Embryonic facial prominence (tissue), 1 donor: ENCODE measurements at regions not wholly inside any gene's neighbourhood (a gene's known extent, or its start where the extent isn't known, plus 50 kb on each side); places are given as distances from the start of the nearest gene placed in this dataset.

Source experiments
- DNase-seq: peaks from one replicate; pipeline ENCODE4 v3.0.0-alpha.2; 2016; ENCODE audit errors: extremely low spot score

GRCh38 chr12:75974323-75975187 is 57.0 kb downstream of the PHLDA1 start:
- DNase-seq: no peak

DNA sequence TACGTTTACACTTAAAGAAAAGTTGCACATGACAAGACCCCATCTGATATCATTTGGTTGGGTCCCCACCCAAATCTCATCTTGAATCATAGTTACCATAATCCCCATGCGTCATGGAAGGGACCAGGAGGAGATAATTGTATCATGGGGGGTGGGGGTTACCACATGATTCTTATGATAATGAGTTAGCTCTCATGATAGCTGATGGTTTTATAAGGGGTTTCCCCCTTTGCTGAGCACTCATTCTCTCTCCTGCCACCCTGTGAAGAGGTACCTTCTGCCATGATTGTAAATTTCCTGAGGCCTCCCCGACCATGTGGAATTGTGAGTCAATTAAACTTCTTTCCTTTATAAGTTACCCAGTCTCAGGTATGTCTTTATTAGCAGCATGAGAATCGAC is 60.3 kb downstream of the PHLDA1 start:
- no peak for DNase-seq

- no peak for DNase-seq
Observed at GRCh38 chr12:75970310-75970709, 61.3 kb downstream of the PHLDA1 start.

GRCh38 chr12:75969768-75970167 is 61.8 kb downstream of the PHLDA1 start:
- DNase-seq: no peak

DNA sequence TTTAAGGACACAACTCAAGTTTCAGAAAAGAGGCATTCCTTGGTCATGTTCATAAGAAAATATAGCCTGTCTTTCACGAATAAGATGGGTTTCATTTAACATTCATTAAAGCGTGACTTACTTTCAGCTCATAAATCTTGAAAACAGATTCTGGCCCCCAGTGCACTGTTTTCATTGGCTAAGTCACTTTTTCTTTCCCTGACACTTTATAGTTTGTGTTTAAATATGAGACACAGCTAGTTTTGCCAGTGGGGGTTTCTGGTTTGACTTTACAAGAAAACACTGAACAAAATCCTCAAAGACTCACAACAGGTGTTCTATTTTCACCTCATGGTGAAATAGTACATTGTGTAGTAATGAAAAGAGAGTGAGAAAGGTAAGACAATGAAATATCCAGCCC is 65.9 kb downstream of the PHLDA1 start:
- DNase-seq: no peak

DNA sequence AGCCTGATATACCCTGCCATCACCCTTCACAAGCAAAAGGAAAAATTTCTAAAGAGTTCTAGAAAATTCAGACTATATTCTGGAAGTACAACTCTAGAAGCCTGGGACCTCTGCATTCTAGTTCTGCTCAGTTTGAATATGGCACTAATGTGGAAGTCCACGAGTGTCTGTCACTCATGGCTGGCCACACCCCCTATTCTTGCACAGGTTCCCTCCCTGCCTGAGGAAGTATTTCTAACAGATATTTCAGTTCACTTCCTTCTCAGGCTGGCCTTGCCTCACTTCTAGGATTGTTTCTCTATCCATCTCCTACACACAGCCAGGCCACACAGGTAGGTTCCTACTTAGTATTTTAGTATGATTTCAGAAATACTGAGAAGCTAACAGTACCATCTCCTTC is 67.4 kb downstream of the PHLDA1 start:
- DNase-seq: no peak

- DNase-seq: no peak
Observed at GRCh38 chr12:75961878-75962277, 69.7 kb downstream of the PHLDA1 start.

DNA sequence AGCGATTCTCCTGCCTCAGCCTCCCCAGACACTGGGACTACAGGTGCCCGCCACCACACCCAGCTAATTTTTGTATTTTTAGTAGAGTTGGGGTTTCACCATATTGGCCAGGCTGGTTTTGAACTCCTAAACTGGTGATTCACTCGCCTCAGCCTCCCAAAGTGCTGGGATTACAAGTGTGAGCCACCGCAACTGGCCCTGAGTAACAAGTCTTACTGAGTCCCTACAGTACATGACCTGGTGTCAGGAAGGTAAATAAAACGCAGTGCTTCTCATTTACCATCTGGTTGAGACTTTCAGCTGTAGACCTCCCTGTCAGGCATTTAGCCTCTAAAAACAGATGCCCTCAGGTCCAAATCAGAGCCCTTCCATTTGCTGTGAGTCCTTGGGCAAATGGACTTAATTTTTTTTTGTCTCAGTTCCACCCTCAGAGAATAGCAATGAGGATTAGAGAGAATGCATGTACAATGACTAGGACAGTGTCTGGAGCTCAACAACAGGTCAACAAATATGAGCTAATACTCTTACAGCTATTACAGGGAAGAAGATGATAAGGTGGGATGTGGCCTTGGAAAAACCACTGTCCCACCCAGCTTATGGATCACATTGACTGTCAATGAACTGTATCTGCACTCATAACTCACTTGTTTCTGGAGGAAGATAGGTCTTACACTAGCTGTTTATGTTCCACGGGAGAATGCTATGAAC is 70.5 kb downstream of the PHLDA1 start:
- DNase-seq: no peak

GRCh38 chr12:75960086-75960910 is 71.3 kb downstream of the PHLDA1 start:
- DNase-seq: no peak

DNA sequence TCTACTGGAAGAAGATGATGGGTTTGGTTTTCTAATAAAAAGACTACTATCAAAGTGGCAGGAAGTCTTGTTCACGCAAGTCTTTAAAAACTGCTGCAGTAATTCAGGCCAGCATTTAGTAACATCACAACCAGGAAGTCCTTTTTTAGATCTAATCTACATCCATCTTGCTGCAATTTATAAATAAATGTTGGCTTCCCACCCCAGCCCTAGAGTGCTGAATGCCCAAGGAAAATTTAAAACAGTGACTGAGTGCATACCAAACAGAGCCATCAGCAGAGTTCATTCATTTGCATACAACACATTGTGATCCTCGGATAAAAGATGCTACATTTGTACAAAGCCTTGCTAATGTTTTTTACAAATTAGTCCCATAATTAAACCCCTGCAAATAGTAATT is 72.1 kb downstream of the PHLDA1 start:
- no peak for DNase-seq

DNA sequence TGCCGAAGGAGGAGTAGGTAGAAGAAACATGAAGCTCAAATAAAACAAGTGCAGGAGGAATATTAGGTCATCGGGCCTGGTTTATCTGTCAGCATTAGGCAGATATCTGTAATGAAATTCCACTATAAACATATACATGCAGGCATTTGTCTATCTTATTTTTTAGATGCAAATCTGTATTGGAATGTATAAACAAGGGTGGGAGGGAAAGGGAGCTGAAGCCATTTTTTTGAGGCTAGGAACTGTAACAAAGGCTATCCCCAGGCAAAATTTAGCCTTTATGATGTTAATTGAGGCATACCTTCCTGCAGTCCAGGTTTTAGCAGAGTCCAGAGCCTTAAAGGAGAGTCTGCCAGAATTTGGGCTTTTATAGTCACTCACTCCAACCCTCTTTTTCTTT is 72.5 kb downstream of the PHLDA1 start:
- DNase-seq: no peak

DNA sequence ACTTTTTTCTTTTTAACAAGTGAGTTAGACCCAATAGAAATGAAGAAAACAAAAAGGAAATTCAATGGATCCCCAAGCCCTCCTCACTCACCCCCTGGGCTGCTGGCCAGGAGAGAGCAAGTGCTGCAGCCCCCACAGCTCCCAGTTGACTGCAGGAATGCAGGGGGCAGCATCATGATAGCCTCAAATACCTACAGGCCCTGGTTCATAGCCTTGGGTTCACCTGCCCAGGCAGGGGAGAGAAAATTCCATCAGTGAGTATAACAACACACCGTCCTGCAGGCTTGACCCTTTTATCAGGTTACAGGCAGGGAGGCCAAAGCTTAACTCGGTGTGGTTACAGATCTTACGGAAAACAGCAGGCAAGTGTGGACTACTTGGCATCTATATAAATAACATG is 76.3 kb downstream of the PHLDA1 start:
- DNase-seq: no peak

GRCh38 chr12:75954749-75955148 is 76.8 kb downstream of the PHLDA1 start:
- DNase-seq: no peak

DNA sequence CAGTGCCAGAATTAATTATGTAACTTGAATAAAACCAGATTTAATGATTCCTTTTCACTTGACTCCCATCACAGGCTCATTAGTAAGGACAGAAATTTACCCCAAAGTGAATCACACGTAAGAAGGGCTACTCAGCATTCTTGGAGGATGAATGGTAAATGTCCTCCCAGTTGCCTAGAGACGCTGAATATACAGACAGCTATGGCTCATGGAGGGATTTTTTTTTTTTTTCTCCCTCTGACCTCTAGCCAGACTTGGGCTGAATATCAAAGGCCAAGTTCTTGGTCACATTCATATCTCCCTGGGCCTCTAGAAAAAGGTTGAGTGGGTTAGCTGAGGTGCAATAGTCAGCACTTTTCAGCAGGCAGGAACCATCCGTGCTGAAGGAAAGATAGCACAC is 77.5 kb downstream of the PHLDA1 start:
- DNase-seq: no peak

DNA sequence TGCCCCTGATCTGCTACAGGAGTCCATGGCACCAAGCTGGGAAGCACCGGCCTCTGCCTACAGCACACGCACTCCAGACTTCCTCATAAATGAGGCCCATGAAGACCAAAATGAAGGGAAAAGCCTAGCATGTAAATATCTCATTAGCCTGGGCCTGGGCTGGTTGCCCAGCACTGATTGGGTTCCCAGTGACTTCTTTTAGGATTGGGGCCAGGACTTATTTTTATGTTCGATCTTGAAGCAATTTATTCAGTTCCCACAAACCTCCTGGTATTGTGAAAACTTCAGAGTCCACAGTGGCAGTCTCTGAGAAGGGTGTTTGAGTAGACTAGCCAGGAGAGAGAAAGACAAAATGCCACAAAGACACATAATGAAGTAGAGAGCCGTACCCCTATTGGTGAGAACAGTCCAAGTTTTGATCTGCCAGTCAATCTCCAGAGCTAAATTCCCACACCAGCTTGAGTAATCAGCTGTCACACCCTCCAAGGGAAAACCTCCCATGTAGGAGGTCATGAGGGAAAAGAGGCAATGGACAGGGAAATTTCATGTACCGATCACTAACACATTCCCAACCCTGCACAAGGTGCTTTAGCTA is 78.2 kb downstream of the PHLDA1 start:
- DNase-seq: no peak

DNA sequence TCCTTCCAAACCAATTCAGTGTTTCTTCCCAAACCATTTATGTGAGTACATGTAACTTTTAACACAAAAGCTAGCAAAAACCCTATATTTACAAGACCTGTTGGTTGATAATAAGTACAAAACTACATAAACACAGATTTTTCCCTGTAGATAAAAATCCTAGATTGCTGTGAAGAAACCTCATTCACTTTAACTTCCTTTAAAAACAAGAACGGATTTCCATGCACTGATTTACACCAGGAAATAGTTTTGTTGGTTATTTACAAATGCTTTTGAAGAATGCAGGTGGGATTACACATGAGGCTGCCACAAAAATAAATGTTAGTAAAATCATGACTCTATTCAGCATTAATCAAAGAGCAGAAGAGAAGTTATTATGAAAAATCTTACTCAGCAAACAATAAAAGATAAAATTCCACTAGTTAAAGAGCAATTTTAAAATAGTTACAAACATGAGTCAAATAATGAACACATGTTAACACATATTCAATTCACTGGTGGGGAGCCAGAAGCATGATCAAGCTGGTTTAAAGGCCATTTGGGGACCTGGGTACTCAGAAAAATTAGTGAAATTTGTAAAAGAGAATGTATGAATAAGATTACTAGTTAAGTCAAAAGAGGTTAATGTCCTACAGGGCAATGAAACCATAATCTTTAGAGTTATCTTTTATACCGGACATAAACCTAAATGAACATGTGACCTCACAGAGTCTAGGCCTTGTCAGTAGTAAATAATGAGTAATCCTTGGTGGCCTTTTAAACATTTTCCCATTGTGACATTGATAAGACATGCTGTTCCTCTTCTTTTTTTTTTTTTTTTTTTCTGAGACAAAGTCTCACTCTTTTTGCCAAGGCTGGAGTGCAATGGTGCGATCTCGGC is 79.9 kb downstream of the PHLDA1 start:
- no peak for DNase-seq

GRCh38 chr12:75947156-75947723 is 84.3 kb downstream of the PHLDA1 start:
- DNase-seq: no peak

DNA sequence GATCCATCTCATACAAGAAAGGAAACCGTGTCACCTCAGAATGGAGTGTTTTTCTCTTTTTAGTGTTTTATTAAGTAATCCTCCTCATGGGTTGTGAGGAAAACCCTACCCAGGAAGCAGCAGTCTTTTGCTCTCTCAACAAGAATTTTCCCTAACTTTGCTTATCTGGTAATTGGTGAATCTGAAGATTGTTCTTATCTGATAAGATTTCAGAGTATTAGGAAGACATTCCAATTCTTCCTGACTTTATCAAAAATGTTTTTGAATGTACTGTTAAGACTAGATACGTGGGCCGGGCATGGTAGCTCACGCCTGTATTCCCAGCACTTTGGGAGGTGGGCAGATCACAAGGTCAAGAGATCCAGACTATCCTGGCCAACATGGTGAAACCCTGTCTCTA is 86.0 kb downstream of the PHLDA1 start:
- no peak for DNase-seq

DNA sequence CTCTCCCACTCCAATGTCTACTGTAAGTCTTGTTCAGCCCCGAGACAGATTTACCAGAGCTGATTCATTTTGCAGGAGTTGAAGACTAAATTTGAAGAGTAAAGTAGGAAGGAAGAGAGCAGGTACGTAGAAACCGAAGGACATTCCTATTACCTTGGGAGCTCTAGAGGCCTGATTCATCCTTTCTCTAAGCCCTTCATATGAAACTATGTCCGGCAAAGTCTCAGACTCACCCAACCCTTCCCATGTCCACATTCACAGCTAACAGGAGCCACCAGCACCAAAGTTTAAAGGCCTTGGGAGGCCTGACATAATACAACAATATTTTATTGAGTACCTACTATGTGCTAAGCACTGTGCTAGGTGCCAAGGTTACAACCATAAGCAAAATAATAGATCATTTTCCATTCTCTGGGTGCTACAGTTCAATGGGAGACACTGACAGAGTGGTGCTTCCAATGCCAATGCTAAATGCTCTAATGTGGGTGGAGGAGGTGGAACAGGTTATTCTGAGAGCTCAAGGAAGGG is 86.6 kb downstream of the PHLDA1 start:
- no peak for DNase-seq
